ENCODE measurements at regions not wholly inside any gene's neighbourhood (a gene's known extent, or its start where the extent isn't known, plus 50 kb on each side); places are given as distances from the start of the nearest gene placed in this dataset.

DNA sequence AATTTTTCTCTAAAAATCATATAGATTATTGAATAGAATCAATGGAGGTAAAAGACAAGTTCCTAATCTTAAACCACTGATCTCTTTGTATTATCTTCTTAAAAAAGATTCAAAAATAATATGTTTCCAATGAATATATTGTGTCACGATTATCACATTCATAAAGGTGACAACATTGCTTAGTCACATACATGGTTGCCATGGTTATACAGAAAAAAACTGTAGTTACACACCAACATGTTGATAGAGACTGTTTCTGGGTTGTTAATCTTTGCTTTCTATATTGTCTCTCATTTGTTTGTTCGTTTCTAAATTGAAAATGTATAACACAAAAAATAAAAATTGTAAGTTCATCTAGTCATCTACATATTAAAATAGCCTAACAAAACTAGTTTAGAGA, 376.0 kb upstream of the ALCAM start:
- H4K8ac ChIP-seq (ENCODE audit: extremely low read depth, insufficient read depth, low read length), result no peak overlapping the region
- no peak overlapping the region for H2BK20ac ChIP-seq (ENCODE audit: low read length)
- H3K23me2 ChIP-seq (ENCODE audit: low read depth, low read length), result no peaks in the 10 kb centered on the region
- no peak overlapping the region for H3K4ac ChIP-seq (replicated peaks; ENCODE audit: insufficient read length, low read depth, low read length)
- no peak overlapping the region for H2AK5ac ChIP-seq (ENCODE audit: low read depth, low read length)
- H3K79me1 ChIP-seq (ENCODE audit: low read depth, low read length), result no peaks in the 10 kb centered on the region
- DNase-seq (ENCODE audit: low read depth in 1 of 2, low spot score in 2 of 2) (no peak), FAIRE-seq (no peak)
- H2BK12ac ChIP-seq (ENCODE audit: low read depth, low read length), result no peak overlapping the region
- H4K5ac ChIP-seq (ENCODE audit: insufficient read length, low read depth, low read length), result no peak overlapping the region
- no peak overlapping the region for H3K56ac ChIP-seq (replicated peaks; ENCODE audit: insufficient read length, low read depth, low read length)
- H2BK120ac ChIP-seq (replicated peaks; ENCODE audit: low read depth, low read length), result no peak overlapping the region
- H3K9ac ChIP-seq (replicated peaks in 1 of 4; ENCODE audit: extremely low read depth in 1 of 4, low read depth in 3 of 4, low read length in 3 of 4), result no peak overlapping the region
- no peak overlapping the region for H4K91ac ChIP-seq (replicated peaks; ENCODE audit: insufficient read length, low read length)
- H3K79me2 ChIP-seq (ENCODE audit: control insufficient read depth in 1 of 2, insufficient read depth in 2 of 2, low read length in 2 of 2), result no peaks in the 10 kb centered on the region
- H3K27me3 ChIP-seq (replicated peaks in 1 of 4; ENCODE audit: control insufficient read depth in 3 of 4, extremely low read depth in 1 of 4, insufficient read depth in 3 of 4, low read length in 3 of 4), result no peaks in the 10 kb centered on the region
- H2BK5ac ChIP-seq (ENCODE audit: low read depth, low read length), result no peak overlapping the region
- no peak overlapping the region for H2BK15ac ChIP-seq (ENCODE audit: low read length)
- no peak overlapping the region for H2AFZ ChIP-seq (ENCODE audit: low read length)
- POLR2A ChIA-PET (ENCODE audit: partially characterized antibody), result no interaction called here
- no peaks in the 10 kb centered on the region for H3K9me3 ChIP-seq (ENCODE audit: insufficient read depth in 2 of 2, low read depth in 1 of 2, low read length in 1 of 2)
- H3K23ac ChIP-seq (ENCODE audit: insufficient read length), result no peak overlapping the region
- no peak overlapping the region for H3K4me2 ChIP-seq (ENCODE audit: insufficient read depth in 1 of 2, low read depth in 2 of 2, low read length in 2 of 2)
- CTCF ChIA-PET (ENCODE audit: partially characterized antibody), result no interaction called here
- no peak overlapping the region for H3K4me3 ChIP-seq (ENCODE audit: extremely low read depth in 1 of 4, insufficient read depth in 2 of 4, low read depth in 3 of 4, low read length in 4 of 4)
- H3K36me3 ChIP-seq (ENCODE audit: control insufficient read depth in 2 of 4, insufficient read depth in 4 of 4, low read length in 3 of 4), result no peaks in the 10 kb centered on the region
- WGBS, 2 experiments (ENCODE audit: extremely low coverage in 1 of 2, insufficient coverage in 1 of 2, insufficient read length in 1 of 2, insufficient replicate concordance in 2 of 2, low coverage in 1 of 2, low lambda C conversion rate in 2 of 2, missing lambda C conversion rate in 1 of 2), result 89% methylated on average over 2 of the region's 2 CpGs; no CpG with 5 or more reads in 1 of the 2 experiments
- H3K4me1 ChIP-seq (replicated peaks in 1 of 4; ENCODE audit: control insufficient read depth in 3 of 4, insufficient read depth in 4 of 4, low read length in 3 of 4), result no peaks in the 10 kb centered on the region
- no peak overlapping the region for H3K18ac ChIP-seq (ENCODE audit: extremely low read depth, low read length)
- H3K14ac ChIP-seq (ENCODE audit: insufficient read length), result no peak overlapping the region
- H4K20me1 ChIP-seq (replicated peaks in 1 of 2; ENCODE audit: control insufficient read depth in 1 of 2, insufficient read depth in 2 of 2, low read length in 2 of 2), result no peaks in the 10 kb centered on the region
- no peak overlapping the region for H3K27ac ChIP-seq (ENCODE audit: low read depth, low read length)
- TF ChIP-seq JUND (IDR thresholded peaks at IDR 0.05; ENCODE audit: low read length) (no peak), MAFK (IDR thresholded peaks at IDR 0.05; ENCODE audit: low read depth, low read length) (no peak)
